Body of pancreas (tissue), 4 donors: ENCODE measurements at regions not wholly inside any gene's neighbourhood (a gene's known extent, or its start where the extent isn't known, plus 50 kb on each side); places are given as distances from the start of the nearest gene placed in this dataset.

Experiments used
- ATAC-seq: fragments of 150-250 bp; one replicate; pipeline ENCODE4 v1.9.1; 2016
- DNase-seq, 4 donors: peaks; one replicate each; pipeline ENCODE4 v3.0.0-alpha.2; 2019
- H3K27ac ChIP-seq, 4 donors: fragments of 200-600 bp; sonication (generic); 1 replicate in 3 of 4; 2 replicates in 1 of 4; pipeline versions ENCODE4 v1.5.1 to v1.6.1; 2016 to 2019; ENCODE audit warnings: mild to moderate bottlenecking in 1 of 4, mixed read lengths in 1 of 4, moderate library complexity in 1 of 4
- H3K27me3 ChIP-seq, 2 donors: fragments of 200-600 bp; sonication (generic); one replicate each; pipeline ENCODE4 v1.6.0; 2016; ENCODE audit warnings: mild to moderate bottlenecking in 1 of 2
- H3K36me3 ChIP-seq, 2 donors: fragments of 200-600 bp; sonication (generic); replicated peaks in 1 of 2; 2 replicates each; pipeline ENCODE4 v1.5.1; 2016; ENCODE audit warnings: low read depth in 2 of 2; ENCODE audit not compliant: insufficient read depth in 1 of 2
- H3K4me1 ChIP-seq: fragments of 200-600 bp; sonication (generic); one replicate; pipeline ENCODE4 v1.6.0; 2016
- H3K4me3 ChIP-seq, 2 donors: fragments of 200-600 bp; sonication (generic); 1 replicate in 1 of 2; 2 replicates in 1 of 2; pipeline ENCODE4 v1.5.1; 2016 to 2019
- H3K9me3 ChIP-seq, 3 donors: fragments of 200-600 bp; sonication (generic); 1 replicate in 2 of 3; 2 replicates in 1 of 3; pipeline ENCODE4 v1.5.1; 2016
- CTCF ChIP-seq, 7 experiments: fragments of 450-650 bp in 4 of 7; fragments of 200-600 bp in 3 of 7; sonication (generic) in 3 of 7; IDR thresholded peaks; one replicate each; pipeline ENCODE4 v1.5.1; 2016 to 2019; ENCODE audit warnings: antibody characterized with exemption in 7 of 7
- POLR2A ChIP-seq, 3 donors: fragments of 450-650 bp; IDR thresholded peaks; one replicate each; pipeline ENCODE4 v1.6.1; 2016; ENCODE audit warnings: antibody characterized with exemption in 3 of 3, mild to moderate bottlenecking in 2 of 3
- WGBS, 2 donors: methylation state at CpG; one replicate each; pipeline ENCODE4 v1.1.5; 2017; 5-methylcytosine and 5-hydroxymethylcytosine counted together
- intact Hi-C: fragments of 100-400 bp; cut with DNase I; formaldehyde crosslinking; loops from one replicate; pipeline ENCODE4 v1.15.1; 2023

DNA sequence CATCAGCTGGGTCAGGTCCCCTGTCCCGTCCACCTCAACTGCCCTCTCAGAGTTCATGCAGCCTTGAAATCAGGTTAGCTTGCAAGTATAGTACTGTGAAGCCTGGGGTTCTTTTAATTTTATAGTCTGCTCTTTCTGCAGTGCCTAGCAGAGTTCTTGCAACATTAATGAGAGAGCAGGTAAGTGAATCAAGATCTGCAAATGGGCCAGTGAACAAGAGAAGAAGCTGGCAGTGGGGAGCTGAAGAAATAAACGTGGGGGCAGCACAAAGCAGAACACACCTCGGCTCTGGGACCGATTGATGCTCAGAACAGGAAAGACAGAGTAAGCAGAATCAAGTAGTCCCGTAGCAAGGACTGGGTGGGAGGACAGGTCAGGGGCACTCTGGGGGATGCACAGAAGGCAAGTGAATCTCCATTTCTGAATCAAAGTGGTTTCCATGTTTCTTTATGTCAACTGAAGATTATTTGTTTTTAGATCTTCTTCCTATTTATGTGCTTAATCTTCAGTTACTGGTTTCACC lies 675.5 kb downstream of the RNF144A start:
- ATAC-seq (no peak), DNase-seq (no peak)
- Histone ChIP-seq H3K27me3 (no peaks in the 10 kb centered on the region), H3K4me1 (no peaks in the 10 kb centered on the region), H3K9me3 (no peaks in the 10 kb centered on the region), H3K36me3 (no peaks in the 10 kb centered on the region), H3K27ac (no peak overlapping the region), H3K4me3 (no peak overlapping the region)
- no peak for TF ChIP-seq POLR2A (IDR thresholded peaks at IDR 0.05)
- no peak for TF ChIP-seq CTCF (IDR thresholded peaks at IDR 0.05)
- WGBS, 2 donors: 48 to 51% methylated on average over 5 of the region's 5 CpGs
- intact Hi-C loops: no loop called here

DNA sequence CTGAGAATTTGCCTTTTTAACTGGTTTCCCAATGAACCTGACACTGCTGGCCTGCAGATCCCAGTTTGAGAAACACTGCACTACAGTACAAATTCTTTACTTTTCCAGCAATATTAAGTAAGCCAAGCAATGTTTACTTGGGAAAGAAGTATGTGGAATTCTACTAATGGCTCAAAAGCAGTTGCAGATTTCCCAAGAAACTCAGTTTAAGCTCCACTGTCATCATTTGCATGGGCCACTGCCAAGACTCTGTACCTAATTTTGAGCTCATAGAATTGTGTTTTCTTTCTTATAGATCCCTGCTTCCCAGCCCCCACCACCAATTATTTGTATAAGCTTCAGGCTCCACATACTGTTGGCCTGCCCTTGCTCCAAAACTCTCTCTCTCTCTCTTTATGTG lies 676.1 kb downstream of the RNF144A start:
- no peak for ATAC-seq
- no peaks in the 10 kb centered on the region for H3K36me3 ChIP-seq
- no peaks in the 10 kb centered on the region for H3K27me3 ChIP-seq
- H3K9me3 ChIP-seq: no peaks in the 10 kb centered on the region
- intact Hi-C loops: no loop called here
- TF ChIP-seq POLR2A (IDR thresholded peaks at IDR 0.05) (no peak), CTCF (IDR thresholded peaks at IDR 0.05) (no peak)
- no peak overlapping the region for H3K27ac ChIP-seq
- H3K4me1 ChIP-seq: no peaks in the 10 kb centered on the region
- DNase-seq: no peak
- no peak overlapping the region for H3K4me3 ChIP-seq

- Histone ChIP-seq H3K4me1 (no peaks in the 10 kb centered on the region), H3K36me3 (no peaks in the 10 kb centered on the region), H3K27me3 (no peaks in the 10 kb centered on the region), H3K9me3 (no peaks in the 10 kb centered on the region), H3K4me3 (no peak overlapping the region), H3K27ac (no peak overlapping the region)
- 77 to 87% methylated on average over 4 of the region's 4 CpGs for WGBS, 2 donors
- TF ChIP-seq CTCF (IDR thresholded peaks at IDR 0.05): no peak
- no peak for TF ChIP-seq POLR2A (IDR thresholded peaks at IDR 0.05)
- ATAC-seq (no peak), DNase-seq (no peak)
- intact Hi-C loops: no loop called here
Measured at GRCh38 chr2:7594211-7594610, 677.0 kb downstream of the RNF144A start.

- 84 to 89% methylated on average over 3 of the region's 3 CpGs for WGBS, 2 donors
- intact Hi-C loops: no loop called here
Measured at GRCh38 chr2:7595206-7595605, 678.0 kb downstream of the RNF144A start.

More at GRCh38 chr2:7595206-7595605, 678.0 kb downstream of the RNF144A start:
- DNase-seq: no peak
- no peak for ATAC-seq
- Histone ChIP-seq H3K4me3 (no peak overlapping the region), H3K27me3 (no peaks in the 10 kb centered on the region), H3K4me1 (no peaks in the 10 kb centered on the region), H3K9me3 (no peaks in the 10 kb centered on the region), H3K27ac (no peak overlapping the region), H3K36me3 (no peaks in the 10 kb centered on the region)
- TF ChIP-seq POLR2A (IDR thresholded peaks at IDR 0.05) (no peak), CTCF (IDR thresholded peaks at IDR 0.05) (no peak)
